ENCODE measurements at regions not wholly inside any gene's neighbourhood (a gene's known extent, or its start where the extent isn't known, plus 50 kb on each side); places are given as distances from the start of the nearest gene placed in this dataset.

- TF ChIP-seq SUZ12 (IDR thresholded peaks at IDR 0.05; ENCODE audit: extremely low read depth, insufficient read depth, insufficient read length) (no peak), ZNF274 (IDR thresholded peaks at IDR 0.05; ENCODE audit: low read depth, low read length) (no peak), YY1 (IDR thresholded peaks at IDR 0.05; ENCODE audit: insufficient read depth, insufficient read length) (no peak)
Measured at GRCh38 chr5:130714200-130714599, 450.9 kb downstream of the HINT1 start.

Measured in NT2/D1 (cell line).